ENCODE measurements at regions not wholly inside any gene's neighbourhood (a gene's known extent, or its start where the extent isn't known, plus 50 kb on each side); places are given as distances from the start of the nearest gene placed in this dataset.
"Not testable (repeated sequence)": the region's sequence is repeated elsewhere in the genome, so short reads cannot be mapped to it uniquely, and the experiment has no call there.

DNA sequence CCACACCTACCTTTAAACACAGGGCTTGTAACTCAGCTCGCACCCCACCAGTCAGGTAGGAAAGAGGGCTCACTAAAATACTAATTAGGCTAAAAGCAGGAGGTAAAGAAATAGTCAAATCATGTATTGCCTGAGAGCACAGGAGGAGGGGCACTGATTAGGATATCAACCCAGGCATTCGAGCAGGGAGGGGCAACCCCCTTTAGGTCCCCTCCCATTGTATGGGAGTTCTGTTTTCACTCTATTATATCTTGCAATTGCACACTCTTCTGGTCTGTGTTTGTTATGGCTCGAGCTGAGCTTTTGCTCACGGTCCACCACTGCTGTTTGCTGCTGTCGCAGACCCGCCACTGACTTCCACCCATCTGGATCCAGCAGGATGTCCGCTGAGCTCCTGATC is 657.2 kb downstream of the PRIM2 start:
- Histone ChIP-seq H2AK5ac (ENCODE audit: insufficient read length, low read length) (no peak overlapping the region), H4K5ac (ENCODE audit: insufficient read length, low read depth, low read length) (no peak overlapping the region), H2BK12ac (ENCODE audit: insufficient read length, low read depth, low read length) (no peak overlapping the region), H2AFZ (ENCODE audit: low read length) (no peak overlapping the region), H3K23me2 (ENCODE audit: insufficient read length, low read depth, low read length, poor library complexity, severe bottlenecking) (no peaks in the 10 kb centered on the region), H4K91ac (ENCODE audit: insufficient read length, low read depth, low read length) (no peak overlapping the region), H3K9ac (ENCODE audit: extremely low read depth, insufficient read length, low read length) (no peak overlapping the region), H3K79me1 (ENCODE audit: insufficient read depth, low read depth, low read length, poor library complexity, severe bottlenecking) (no peaks in the 10 kb centered on the region), H2BK5ac (ENCODE audit: insufficient read length, low read length) (no peak overlapping the region), H2BK120ac (ENCODE audit: low read depth, low read length, poor library complexity, severe bottlenecking) (no peak overlapping the region), H2BK20ac (ENCODE audit: low read depth, low read length, poor library complexity, severe bottlenecking) (no peak overlapping the region), H4K8ac (replicated peaks; ENCODE audit: insufficient read length, low read depth, low read length) (no peak overlapping the region), H4K20me1 (ENCODE audit: control insufficient read depth, insufficient read depth, insufficient read length) (no peaks in the 10 kb centered on the region), H3K14ac (ENCODE audit: insufficient read depth, low read length) (no peak overlapping the region), H3K4ac (ENCODE audit: low read depth, low read length) (no peak overlapping the region), H3T11ph (ENCODE audit: low read length) (no peak overlapping the region), H3K56ac (ENCODE audit: insufficient read length, low read depth, low read length) (no peak overlapping the region), H3K79me2 (ENCODE audit: insufficient read depth, low read length) (no peaks in the 10 kb centered on the region), H3K4me1 (ENCODE audit: insufficient read depth, low read length) (no peaks in the 10 kb centered on the region), H3K9me3 (ENCODE audit: control insufficient read depth, low read depth, low read length) (peaks cover 7% of the 10 kb centered on the region), H3K27me3 (ENCODE audit: insufficient read depth, low read length) (no peaks in the 10 kb centered on the region), H2BK15ac (ENCODE audit: low read depth, low read length) (no peak overlapping the region), H3K18ac (ENCODE audit: insufficient read length, low read depth, low read length) (no peak overlapping the region), H3K27ac (ENCODE audit: insufficient read length, low read depth, low read length) (no peak overlapping the region), H3K4me2 (ENCODE audit: insufficient read depth, insufficient read length, low read length) (no peak overlapping the region), H3K23ac (ENCODE audit: insufficient read length, low read depth, low read length) (no peak overlapping the region)
- H3K27ac Mint-ChIP-seq = no peak overlapping the region; a peak in 1 of 7 replicates
- DNase-seq = no peak
- TF ChIP-seq CTCF (conservative IDR thresholded peaks at IDR 0.05) = no peak
- H3K36me3 Mint-ChIP-seq (ENCODE audit: insufficient read depth in 1 of 3, low read depth in 3 of 3) = peaks cover 0 to 7% (median 0%) of the 10 kb centered on the region in 3 experiments; a peak in 2 of 7 replicates
- no CpG with 5 or more reads among the region's 7 CpGs for WGBS (ENCODE audit: extremely low coverage, insufficient read length, low lambda C conversion rate)
- peaks cover 16 to 61% of the 10 kb centered on the region in 2 experiments for H3K9me3 Mint-ChIP-seq
- no peaks in the 10 kb centered on the region for H3K4me1 Mint-ChIP-seq
- H3K4me3 Mint-ChIP-seq = no peak overlapping the region
- no peaks in the 10 kb centered on the region for H3K27me3 Mint-ChIP-seq (ENCODE audit: low read depth)

DNA sequence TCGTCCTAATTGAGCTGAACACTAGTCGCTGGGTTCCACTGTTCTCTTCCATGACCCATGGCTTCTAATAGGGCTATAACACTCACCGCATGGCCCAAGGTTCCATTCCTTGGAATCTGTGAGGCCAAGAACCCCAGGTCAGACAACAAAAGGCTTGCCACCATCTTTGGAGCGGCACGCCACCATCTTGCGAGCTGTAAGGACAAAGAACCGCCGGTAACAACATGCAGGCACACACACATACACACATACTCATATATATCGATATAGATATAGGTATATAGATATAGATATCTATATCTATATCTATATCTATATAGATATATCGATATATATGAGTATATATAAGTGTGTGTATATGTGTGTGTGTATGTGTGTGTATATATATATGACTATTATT is 657.7 kb downstream of the PRIM2 start:
- not testable (repeated sequence) for H3K9me3 ChIP-seq (ENCODE audit: control insufficient read depth, low read depth, low read length); H3K79me1 ChIP-seq (ENCODE audit: insufficient read depth, low read depth, low read length, poor library complexity, severe bottlenecking); H2BK12ac ChIP-seq (ENCODE audit: insufficient read length, low read depth, low read length); H3K27me3 ChIP-seq (ENCODE audit: insufficient read depth, low read length); H4K5ac ChIP-seq (ENCODE audit: insufficient read length, low read depth, low read length); H3K79me2 ChIP-seq (ENCODE audit: insufficient read depth, low read length); H2BK5ac ChIP-seq (ENCODE audit: insufficient read length, low read length); H3K18ac ChIP-seq (ENCODE audit: insufficient read length, low read depth, low read length); H3K23ac ChIP-seq (ENCODE audit: insufficient read length, low read depth, low read length); H3K4me1 Mint-ChIP-seq; H3K56ac ChIP-seq (ENCODE audit: insufficient read length, low read depth, low read length); H3K9ac ChIP-seq (ENCODE audit: extremely low read depth, insufficient read length, low read length); H3K27ac Mint-ChIP-seq; H3K4me1 ChIP-seq (ENCODE audit: insufficient read depth, low read length); H3K4ac ChIP-seq (ENCODE audit: low read depth, low read length); DNase-seq; H3K4me3 Mint-ChIP-seq; H4K8ac ChIP-seq (replicated peaks; ENCODE audit: insufficient read length, low read depth, low read length); H3K27me3 Mint-ChIP-seq (ENCODE audit: low read depth); H2AK5ac ChIP-seq (ENCODE audit: insufficient read length, low read length); H3K4me2 ChIP-seq (ENCODE audit: insufficient read depth, insufficient read length, low read length); H3K27ac ChIP-seq (ENCODE audit: insufficient read length, low read depth, low read length); H2BK120ac ChIP-seq (ENCODE audit: low read depth, low read length, poor library complexity, severe bottlenecking); H3T11ph ChIP-seq (ENCODE audit: low read length); H3K14ac ChIP-seq (ENCODE audit: insufficient read depth, low read length); H4K91ac ChIP-seq (ENCODE audit: insufficient read length, low read depth, low read length); H2AFZ ChIP-seq (ENCODE audit: low read length); H2BK15ac ChIP-seq (ENCODE audit: low read depth, low read length); H3K36me3 Mint-ChIP-seq (ENCODE audit: insufficient read depth in 1 of 3, low read depth in 3 of 3); H3K23me2 ChIP-seq (ENCODE audit: insufficient read length, low read depth, low read length, poor library complexity, severe bottlenecking); H2BK20ac ChIP-seq (ENCODE audit: low read depth, low read length, poor library complexity, severe bottlenecking); H4K20me1 ChIP-seq (ENCODE audit: control insufficient read depth, insufficient read depth, insufficient read length)
- no CpG with 5 or more reads among the region's 10 CpGs for WGBS (ENCODE audit: extremely low coverage, insufficient read length, low lambda C conversion rate)
- peaks cover 16 to 65% of the 10 kb centered on the region in 2 experiments for H3K9me3 Mint-ChIP-seq
